ENCODE measurements at regions not wholly inside any gene's neighbourhood (a gene's known extent, or its start where the extent isn't known, plus 50 kb on each side); places are given as distances from the start of the nearest gene placed in this dataset.
A peak's percentile ranks its signal among the peaks of the same experiment; 100 is the strongest.
"Not testable (repeated sequence)": the region's sequence is repeated elsewhere in the genome, so short reads cannot be mapped to it uniquely, and the experiment has no call there.

DNA sequence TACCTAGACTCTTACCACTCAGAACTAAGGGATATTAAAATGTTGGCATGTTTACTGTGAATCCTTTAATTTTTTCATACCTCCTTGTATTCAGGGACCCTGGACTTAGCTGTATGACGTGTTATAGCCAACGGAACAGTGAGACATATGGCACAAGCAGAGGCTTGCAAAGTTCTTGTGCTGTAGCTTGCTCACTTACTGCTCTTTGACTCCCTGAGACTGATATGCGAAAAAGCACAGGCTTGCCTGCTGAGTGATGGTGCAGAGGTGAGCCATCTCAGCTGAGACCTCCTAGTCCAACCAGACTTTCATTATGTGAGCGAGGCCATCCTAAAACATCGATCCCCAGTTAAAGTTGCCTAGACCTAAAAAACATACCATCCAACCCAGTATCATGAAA, 811.0 kb downstream of the METTL15 start:
- TF ChIP-seq, protein P1, sequence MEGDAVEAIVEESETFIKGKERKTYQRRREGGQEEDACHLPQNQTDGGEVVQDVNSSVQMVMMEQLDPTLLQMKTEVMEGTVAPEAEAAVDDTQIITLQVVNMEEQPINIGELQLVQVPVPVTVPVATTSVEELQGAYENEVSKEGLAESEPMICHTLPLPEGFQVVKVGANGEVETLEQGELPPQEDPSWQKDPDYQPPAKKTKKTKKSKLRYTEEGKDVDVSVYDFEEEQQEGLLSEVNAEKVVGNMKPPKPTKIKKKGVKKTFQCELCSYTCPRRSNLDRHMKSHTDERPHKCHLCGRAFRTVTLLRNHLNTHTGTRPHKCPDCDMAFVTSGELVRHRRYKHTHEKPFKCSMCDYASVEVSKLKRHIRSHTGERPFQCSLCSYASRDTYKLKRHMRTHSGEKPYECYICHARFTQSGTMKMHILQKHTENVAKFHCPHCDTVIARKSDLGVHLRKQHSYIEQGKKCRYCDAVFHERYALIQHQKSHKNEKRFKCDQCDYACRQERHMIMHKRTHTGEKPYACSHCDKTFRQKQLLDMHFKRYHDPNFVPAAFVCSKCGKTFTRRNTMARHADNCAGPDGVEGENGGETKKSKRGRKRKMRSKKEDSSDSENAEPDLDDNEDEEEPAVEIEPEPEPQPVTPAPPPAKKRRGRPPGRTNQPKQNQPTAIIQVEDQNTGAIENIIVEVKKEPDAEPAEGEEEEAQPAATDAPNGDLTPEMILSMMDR (IDR thresholded peaks at IDR 0.05; ENCODE audit: control insufficient read depth, insufficient read depth, low read depth, low read length, missing control alignments): no peak
- DNase-seq (ENCODE audit: low read depth): no peak
- H3K4me3 ChIP-seq (ENCODE audit: control insufficient read depth, low read depth, low read length): no peak overlapping the region

DNA sequence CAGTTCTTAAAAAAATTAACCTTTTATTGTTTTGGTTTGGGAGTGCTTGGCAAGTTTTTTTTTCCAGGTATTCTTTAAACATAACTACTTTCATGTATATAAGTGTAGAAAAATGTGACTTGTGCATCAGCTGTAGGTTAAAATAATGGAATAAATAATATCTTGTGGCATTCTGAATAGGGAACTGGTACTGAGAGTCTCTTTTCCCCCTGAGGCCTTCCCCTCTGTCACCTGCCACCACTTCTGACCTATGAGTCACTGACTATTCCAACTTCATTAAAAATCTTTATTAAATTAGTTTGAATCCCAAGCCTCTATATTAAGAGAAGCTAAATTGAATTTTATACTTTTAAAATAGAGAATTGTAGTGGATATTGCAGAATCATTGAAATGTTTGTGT, 805.7 kb downstream of the METTL15 start:
- TF ChIP-seq, protein P1 (IDR thresholded peaks at IDR 0.05; ENCODE audit: control insufficient read depth, insufficient read depth, low read depth, low read length, missing control alignments): no peak
- H3K4me3 ChIP-seq (ENCODE audit: control insufficient read depth, low read depth, low read length): no peak overlapping the region
- no peak for DNase-seq (ENCODE audit: low read depth)

DNA sequence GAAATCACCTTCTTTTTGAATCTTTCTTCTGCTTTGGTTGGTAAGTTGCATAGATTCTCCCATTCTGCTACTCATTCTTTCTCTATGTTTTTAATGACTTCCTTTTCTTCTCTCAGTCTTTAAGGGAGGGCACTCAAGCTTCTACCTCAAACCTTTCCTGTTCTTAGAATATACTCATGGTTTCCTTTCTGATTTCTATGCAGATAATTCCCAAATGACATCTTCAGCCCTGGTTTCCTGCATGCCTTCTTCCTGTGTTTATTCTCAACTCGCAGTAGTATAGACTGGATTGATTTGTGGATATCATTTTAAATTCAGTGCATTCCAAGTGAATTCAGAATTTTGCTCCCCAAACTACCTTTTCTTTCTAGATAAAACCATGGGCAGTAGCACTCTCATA, 803.6 kb downstream of the METTL15 start:
- TF ChIP-seq, protein P1 (IDR thresholded peaks at IDR 0.05; ENCODE audit: control insufficient read depth, insufficient read depth, low read depth, low read length, missing control alignments): no peak
- no peak for DNase-seq (ENCODE audit: low read depth)
- H3K4me3 ChIP-seq (ENCODE audit: control insufficient read depth, low read depth, low read length): no peak overlapping the region

DNA sequence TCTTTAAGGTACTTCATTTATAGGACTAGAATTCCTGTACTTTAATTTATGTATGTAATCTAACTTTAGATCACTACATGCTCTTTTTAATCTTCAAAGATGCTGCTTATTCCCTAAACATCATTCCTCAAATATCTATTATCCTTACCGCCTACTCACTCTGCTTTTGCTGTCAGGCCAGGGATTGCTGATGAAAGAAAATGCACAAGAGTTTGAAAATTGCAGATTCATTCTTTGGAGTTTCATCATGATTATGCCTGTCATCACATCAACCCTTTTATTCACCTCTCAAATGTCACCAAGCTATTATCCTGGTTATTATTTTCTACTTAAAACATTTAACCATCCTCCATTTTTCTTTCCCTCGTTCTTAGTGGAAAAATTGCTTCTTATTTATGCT, 802.7 kb downstream of the METTL15 start:
- TF ChIP-seq, protein P1 (IDR thresholded peaks at IDR 0.05; ENCODE audit: control insufficient read depth, insufficient read depth, low read depth, low read length, missing control alignments): no peak
- H3K4me3 ChIP-seq (ENCODE audit: control insufficient read depth, low read depth, low read length): no peak overlapping the region
- peak; percentile 14 for DNase-seq (ENCODE audit: low read depth)

DNA sequence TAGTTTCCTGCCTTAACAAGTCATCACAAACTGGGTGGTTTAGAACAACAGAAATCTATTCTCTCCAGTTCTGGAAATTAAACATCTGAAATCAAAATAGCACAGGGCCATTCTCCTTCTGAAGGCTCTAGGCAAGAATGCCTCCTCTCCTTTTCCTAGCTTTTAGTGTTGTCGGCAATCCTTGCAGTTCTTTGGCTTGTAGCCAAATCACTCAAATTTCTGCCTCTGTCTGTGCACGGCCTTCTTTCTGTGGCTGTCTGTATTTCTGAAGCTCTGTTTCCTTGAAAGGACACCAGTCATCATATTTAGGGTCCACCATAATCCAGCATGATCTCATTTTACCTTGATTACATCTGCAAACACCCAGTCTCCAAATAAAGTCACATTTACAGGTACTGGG, 795.5 kb downstream of the METTL15 start:
- TF ChIP-seq, protein P1 (IDR thresholded peaks at IDR 0.05; ENCODE audit: control insufficient read depth, insufficient read depth, low read depth, low read length, missing control alignments): no peak
- no peak overlapping the region for H3K4me3 ChIP-seq (ENCODE audit: control insufficient read depth, low read depth, low read length)
- no peak for DNase-seq (ENCODE audit: low read depth)

DNA sequence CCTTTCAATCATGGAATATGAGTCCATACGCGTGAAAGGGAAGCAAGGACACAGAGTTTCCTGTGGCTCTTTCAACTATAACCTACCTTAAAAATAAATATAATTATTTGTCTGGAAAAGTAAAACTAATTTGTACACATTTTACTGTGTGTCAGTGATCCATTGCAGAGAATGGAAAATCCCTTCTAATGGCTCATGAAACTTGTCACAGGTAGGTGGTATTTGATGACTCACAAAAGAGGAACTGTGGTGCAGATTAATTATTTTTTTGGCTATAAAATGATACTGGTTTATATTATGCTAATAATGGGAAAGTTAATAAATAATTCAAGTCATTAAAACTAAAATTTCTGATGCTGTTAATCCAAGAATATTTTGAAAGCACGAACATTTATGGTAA, 792.2 kb downstream of the METTL15 start:
- no peak for DNase-seq (ENCODE audit: low read depth)
- no peak overlapping the region for H3K4me3 ChIP-seq (ENCODE audit: control insufficient read depth, low read depth, low read length)
- TF ChIP-seq, protein P1 (IDR thresholded peaks at IDR 0.05; ENCODE audit: control insufficient read depth, insufficient read depth, low read depth, low read length, missing control alignments): no peak

DNA sequence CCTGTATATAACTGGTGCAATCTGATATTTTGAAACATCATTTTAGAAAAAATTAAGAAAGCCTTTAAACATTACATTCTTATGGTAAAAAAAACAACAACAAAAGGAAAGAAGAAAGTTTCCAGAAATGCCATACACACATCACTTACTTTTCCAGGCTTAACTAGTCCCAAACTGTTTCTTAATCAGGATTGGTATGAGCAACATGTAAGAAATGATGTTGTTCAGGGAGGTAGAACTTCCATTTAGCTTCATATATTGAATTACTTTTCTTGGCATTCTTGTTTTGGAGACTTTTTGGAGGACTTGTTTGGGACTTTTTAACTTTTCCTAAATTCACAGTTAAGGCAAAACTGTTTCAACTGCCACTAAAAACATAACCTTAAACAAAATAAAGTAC, 791.5 kb downstream of the METTL15 start:
- H3K4me3 ChIP-seq (ENCODE audit: control insufficient read depth, low read depth, low read length): no peak overlapping the region
- no peak for DNase-seq (ENCODE audit: low read depth)
- TF ChIP-seq, protein P1 (IDR thresholded peaks at IDR 0.05; ENCODE audit: control insufficient read depth, insufficient read depth, low read depth, low read length, missing control alignments): no peak

DNA sequence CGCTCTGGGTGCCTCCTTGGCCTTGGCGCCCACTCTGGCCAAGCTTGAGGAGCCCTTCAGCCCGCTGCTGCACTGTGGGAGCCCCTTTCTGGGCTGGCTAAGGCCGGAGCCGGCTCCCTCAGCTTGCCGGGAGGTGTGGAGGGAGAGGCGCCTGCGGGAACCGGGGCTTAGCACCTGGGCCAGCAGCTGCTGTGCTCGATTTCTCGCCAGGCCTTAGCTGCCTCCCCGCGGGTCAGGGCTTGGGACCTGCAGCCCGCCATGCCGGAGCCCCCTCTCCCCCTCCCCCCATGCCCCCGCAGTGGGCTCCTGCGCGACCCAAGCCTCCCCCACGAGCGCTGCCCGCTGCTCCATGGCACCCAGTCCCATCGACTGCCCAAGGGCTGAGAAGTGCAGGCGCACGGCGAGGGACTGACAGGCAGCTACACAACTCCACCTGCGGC, 782.4 kb downstream of the METTL15 start:
- DNase-seq (ENCODE audit: low read depth); H3K4me3 ChIP-seq (ENCODE audit: control insufficient read depth, low read depth, low read length): not testable (repeated sequence)
